Colonic mucosa (tissue), 4 donors: ENCODE measurements at regions not wholly inside any gene's neighbourhood (a gene's known extent, or its start where the extent isn't known, plus 50 kb on each side); places are given as distances from the start of the nearest gene placed in this dataset.

Source experiments
- DNase-seq: peaks from one replicate; pipeline ENCODE4 v3.0.0-alpha.2; 2020
- H3K27ac ChIP-seq: fragments of 200-600 bp; one replicate; pipeline ENCODE4 v1.8.0; 2021
- H3K27me3 ChIP-seq: fragments of 200-600 bp; one replicate; pipeline ENCODE4 v1.8.0; 2021
- H3K36me3 ChIP-seq: fragments of 200-600 bp; one replicate; pipeline ENCODE4 v1.8.0; 2021
- H3K4me1 ChIP-seq: fragments of 200-600 bp; one replicate; pipeline ENCODE4 v1.8.0; 2021; ENCODE audit warnings: mild to moderate bottlenecking
- H3K4me3 ChIP-seq: fragments of 200-600 bp; one replicate; pipeline ENCODE4 v1.8.0; 2021
- H3K9ac ChIP-seq, 2 donors: one replicate each; pipeline ENCODE4 v1.7.0; 2013; ENCODE audit warnings: control low read depth in 2 of 2, low read depth in 2 of 2, low read length in 2 of 2
- H3K9me3 ChIP-seq: fragments of 200-600 bp; one replicate; pipeline ENCODE4 v1.8.0; 2021
- CTCF ChIP-seq: fragments of 200-600 bp; IDR thresholded peaks from one replicate; pipeline ENCODE4 v1.8.0; 2022; ENCODE audit warnings: antibody characterized with exemption, mild to moderate bottlenecking
- intact Hi-C: fragments of 100-400 bp; cut with DNase I; formaldehyde crosslinking; loops from one replicate; pipeline ENCODE4 v1.14.1; 2022
- donor health status: healthy.
- donor health status: DM: no; HTN: no; CAD: no.
- donor health status: DM: no; HTN: no; CAD: no.

GRCh38 chr14:28098856-28099255, 667.7 kb upstream of the FOXG1 start:
- H3K4me3 ChIP-seq = no peak overlapping the region
- H3K27me3 ChIP-seq = no peaks in the 10 kb centered on the region
- intact Hi-C loops = no loop called here
- no peak overlapping the region for H3K27ac ChIP-seq
- H3K9ac ChIP-seq = no peak overlapping the region
- no peaks in the 10 kb centered on the region for H3K36me3 ChIP-seq
- TF ChIP-seq CTCF = no peak
- no peak for DNase-seq
- no peaks in the 10 kb centered on the region for H3K4me1 ChIP-seq
- H3K9me3 ChIP-seq = no peaks in the 10 kb centered on the region

GRCh38 chr14:28102001-28102400, 664.6 kb upstream of the FOXG1 start:
- no peaks in the 10 kb centered on the region for H3K27me3 ChIP-seq
- H3K27ac ChIP-seq = no peak overlapping the region
- no peaks in the 10 kb centered on the region for H3K36me3 ChIP-seq
- intact Hi-C loops = no loop called here
- TF ChIP-seq CTCF = no peak
- no peaks in the 10 kb centered on the region for H3K9me3 ChIP-seq
- H3K4me3 ChIP-seq = no peak overlapping the region
- no peaks in the 10 kb centered on the region for H3K4me1 ChIP-seq
- DNase-seq = no peak
- no peak overlapping the region for H3K9ac ChIP-seq

GRCh38 chr14:28102814-28103213, 663.8 kb upstream of the FOXG1 start:
- no peak overlapping the region for H3K27ac ChIP-seq
- DNase-seq = no peak
- no peaks in the 10 kb centered on the region for H3K9me3 ChIP-seq
- no peak for TF ChIP-seq CTCF
- no peak overlapping the region for H3K9ac ChIP-seq
- no peaks in the 10 kb centered on the region for H3K27me3 ChIP-seq
- H3K4me1 ChIP-seq = no peaks in the 10 kb centered on the region
- no peaks in the 10 kb centered on the region for H3K36me3 ChIP-seq
- intact Hi-C loops = no loop called here
- H3K4me3 ChIP-seq = no peak overlapping the region

- Histone ChIP-seq H3K4me3 (no peak overlapping the region), H3K9me3 (no peaks in the 10 kb centered on the region), H3K27ac (no peak overlapping the region), H3K36me3 (no peaks in the 10 kb centered on the region), H3K9ac (no peak overlapping the region), H3K4me1 (no peaks in the 10 kb centered on the region), H3K27me3 (no peaks in the 10 kb centered on the region)
- TF ChIP-seq CTCF = no peak
- intact Hi-C loops = no loop called here
- no peak for DNase-seq
Measured at GRCh38 chr14:28113311-28113710, 653.3 kb upstream of the FOXG1 start.

GRCh38 chr14:28116716-28117115, 649.9 kb upstream of the FOXG1 start:
- Histone ChIP-seq H3K9me3 (no peaks in the 10 kb centered on the region), H3K4me3 (no peak overlapping the region), H3K27me3 (no peaks in the 10 kb centered on the region), H3K36me3 (no peaks in the 10 kb centered on the region), H3K9ac (no peak overlapping the region), H3K27ac (no peak overlapping the region), H3K4me1 (no peaks in the 10 kb centered on the region)
- no peak for TF ChIP-seq CTCF
- intact Hi-C loops = no loop called here
- no peak for DNase-seq

GRCh38 chr14:28119849-28120248, 646.7 kb upstream of the FOXG1 start:
- no peak for TF ChIP-seq CTCF
- no peaks in the 10 kb centered on the region for H3K9me3 ChIP-seq
- H3K27me3 ChIP-seq = no peaks in the 10 kb centered on the region
- intact Hi-C loops = no loop called here
- H3K4me3 ChIP-seq = no peak overlapping the region
- no peak overlapping the region for H3K27ac ChIP-seq
- no peak for DNase-seq
- no peaks in the 10 kb centered on the region for H3K36me3 ChIP-seq
- no peaks in the 10 kb centered on the region for H3K4me1 ChIP-seq
- no peak overlapping the region for H3K9ac ChIP-seq
